Kidney (tissue), 13 donors: ENCODE measurements at regions not wholly inside any gene's neighbourhood (a gene's known extent, or its start where the extent isn't known, plus 50 kb on each side); places are given as distances from the start of the nearest gene placed in this dataset.
A peak's percentile ranks its signal among the peaks of the same experiment; 100 is the strongest.

Experiments
- DNase-seq, 5 donors: peaks; one replicate each; pipeline ENCODE4 v3.0.0-alpha.2; 2013 to 2020
- FAIRE-seq: peaks from 2 replicates; lab custom pipeline; 2012; peaks lifted over from hg19 to GRCh38; lab: Jason Lieb, UNC
- H3K27ac ChIP-seq, 2 donors: one replicate each; pipeline ENCODE4 v1.7.0; 2013; ENCODE audit warnings: low read depth in 2 of 2, low read length in 2 of 2, inconsistent platforms in 1 of 2
- H3K27me3 ChIP-seq: one replicate; pipeline ENCODE4 v1.7.1; 2013; ENCODE audit warnings: low read length, inconsistent platforms; ENCODE audit not compliant: control insufficient read depth, insufficient read depth
- H3K36me3 ChIP-seq, 3 donors: one replicate each; pipeline versions ENCODE4 v1.7.0 to v1.7.1; 2013; ENCODE audit warnings: low read length in 3 of 3, control low read depth in 1 of 3, inconsistent platforms in 1 of 3; ENCODE audit not compliant: insufficient read depth in 3 of 3, control insufficient read depth in 2 of 3
- H3K4me1 ChIP-seq, 3 donors: one replicate each; pipeline versions ENCODE4 v1.7.0 to v1.7.1; 2013; ENCODE audit warnings: low read length in 3 of 3, inconsistent platforms in 1 of 3, low read depth in 1 of 3; ENCODE audit not compliant: control insufficient read depth in 2 of 3, insufficient read depth in 2 of 3
- H3K4me3 ChIP-seq, 3 donors: one replicate each; pipeline versions ENCODE4 v1.7.0 to v1.8.1; 2013; ENCODE audit warnings: low read length in 3 of 3, control low read depth in 1 of 3, inconsistent platforms in 1 of 3
- H3K9ac ChIP-seq, 3 donors: one replicate each; pipeline versions ENCODE4 v1.7.0 to v1.7.1; 2013; ENCODE audit warnings: low read length in 3 of 3, control low read depth in 1 of 3, inconsistent platforms in 1 of 3
- H3K9me3 ChIP-seq, 3 donors: one replicate each; pipeline versions ENCODE4 v1.7.0 to v1.7.1; 2013; ENCODE audit warnings: low read length in 3 of 3, control low read depth in 1 of 3, inconsistent platforms in 1 of 3; ENCODE audit not compliant: control insufficient read depth in 2 of 3, insufficient read depth in 1 of 3
- intact Hi-C: fragments of 100-400 bp; cut with DNase I; formaldehyde crosslinking; loops from one replicate; pipeline ENCODE4 v1.11.1; 2022
- TF ChIP-seq, protein P1 (sequence below): IDR thresholded peaks from 3 replicates; pipeline ENCODE4 v1.5.1; 2012; ENCODE audit warnings: mild to moderate bottlenecking, moderate library complexity, borderline replicate concordance; ENCODE audit not compliant: insufficient read depth; ENCODE audit errors: extremely low read depth
- donor health status: control.
- donor health status: control.
- donor health status: control.
- donor health status: control.
- donor health status: control.
- donor health status: DM: yes; HTN: yes; CAD: no.
- donor health status: Normal renal cell carcinoma (clear cell type).

DNA sequence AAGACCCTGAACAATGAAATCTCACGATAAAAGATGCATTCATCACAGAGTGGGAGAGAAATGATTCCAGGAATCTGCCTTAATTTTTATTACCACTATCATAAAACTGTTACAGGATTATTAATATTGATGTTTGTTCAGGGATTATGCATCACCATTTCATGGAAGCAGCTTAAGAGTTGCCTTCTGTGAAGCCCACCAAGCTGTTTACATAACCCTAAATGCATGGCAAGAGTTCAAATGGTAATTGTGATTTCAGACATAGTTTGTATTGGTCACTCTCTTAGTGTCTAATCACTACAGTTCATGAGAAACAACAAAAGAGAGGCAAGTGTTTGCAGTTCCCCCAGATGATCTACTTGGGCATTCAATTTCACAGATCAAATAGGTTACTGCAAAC is 527.7 kb downstream of the RPS29 start:
- Histone ChIP-seq H3K9me3 (no peaks in the 10 kb centered on the region), H3K4me3 (no peak overlapping the region), H3K9ac (no peak overlapping the region), H3K27me3 (no peaks in the 10 kb centered on the region), H3K36me3 (no peaks in the 10 kb centered on the region), H3K4me1 (no peaks in the 10 kb centered on the region), H3K27ac (no peak overlapping the region)
- DNase-seq: peak in 2 of 5 donors; percentile 60 to 82
- intact Hi-C loops: no loop called here
- no peak for FAIRE-seq
- TF ChIP-seq, protein P1, sequence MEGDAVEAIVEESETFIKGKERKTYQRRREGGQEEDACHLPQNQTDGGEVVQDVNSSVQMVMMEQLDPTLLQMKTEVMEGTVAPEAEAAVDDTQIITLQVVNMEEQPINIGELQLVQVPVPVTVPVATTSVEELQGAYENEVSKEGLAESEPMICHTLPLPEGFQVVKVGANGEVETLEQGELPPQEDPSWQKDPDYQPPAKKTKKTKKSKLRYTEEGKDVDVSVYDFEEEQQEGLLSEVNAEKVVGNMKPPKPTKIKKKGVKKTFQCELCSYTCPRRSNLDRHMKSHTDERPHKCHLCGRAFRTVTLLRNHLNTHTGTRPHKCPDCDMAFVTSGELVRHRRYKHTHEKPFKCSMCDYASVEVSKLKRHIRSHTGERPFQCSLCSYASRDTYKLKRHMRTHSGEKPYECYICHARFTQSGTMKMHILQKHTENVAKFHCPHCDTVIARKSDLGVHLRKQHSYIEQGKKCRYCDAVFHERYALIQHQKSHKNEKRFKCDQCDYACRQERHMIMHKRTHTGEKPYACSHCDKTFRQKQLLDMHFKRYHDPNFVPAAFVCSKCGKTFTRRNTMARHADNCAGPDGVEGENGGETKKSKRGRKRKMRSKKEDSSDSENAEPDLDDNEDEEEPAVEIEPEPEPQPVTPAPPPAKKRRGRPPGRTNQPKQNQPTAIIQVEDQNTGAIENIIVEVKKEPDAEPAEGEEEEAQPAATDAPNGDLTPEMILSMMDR: no peak

DNA sequence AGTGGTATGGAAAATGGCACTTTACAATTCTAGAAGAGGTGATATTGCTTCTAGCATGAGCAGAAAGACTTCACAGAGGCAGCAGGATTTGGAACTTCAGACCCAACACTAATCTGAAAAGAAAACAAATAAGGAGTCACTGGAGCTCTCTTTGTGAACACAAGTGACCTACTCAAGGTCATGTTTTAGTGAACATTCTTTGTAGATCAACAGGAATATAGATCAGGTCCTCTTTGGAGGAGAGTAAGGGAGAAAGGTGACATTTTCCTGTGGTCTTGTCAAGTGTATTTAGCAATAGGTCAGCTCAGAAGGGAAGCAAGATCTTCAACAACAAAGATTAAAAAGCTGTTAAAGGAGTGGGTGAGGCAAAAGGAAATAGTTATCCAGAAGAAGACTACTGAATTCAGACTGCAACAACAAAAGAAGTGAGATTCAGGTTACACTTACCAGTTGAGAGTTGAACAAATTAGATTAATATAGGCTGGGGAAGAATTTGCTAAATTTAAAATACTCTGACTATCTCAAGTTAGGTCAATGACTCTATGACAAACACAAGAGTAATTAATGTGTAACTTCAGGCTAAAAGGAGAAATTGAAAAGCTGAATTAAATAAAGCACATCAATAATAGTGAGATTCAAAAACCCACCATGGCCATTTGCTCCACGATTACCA is 528.2 kb downstream of the RPS29 start:
- Histone ChIP-seq H3K9me3 (no peaks in the 10 kb centered on the region), H3K4me3 (no peak overlapping the region), H3K9ac (no peak overlapping the region), H3K27me3 (no peaks in the 10 kb centered on the region), H3K36me3 (no peaks in the 10 kb centered on the region), H3K27ac (no peak overlapping the region), H3K4me1 (no peaks in the 10 kb centered on the region)
- intact Hi-C loops: no loop called here
- FAIRE-seq (no peak), DNase-seq (no peak)
- TF ChIP-seq, protein P1: no peak

DNA sequence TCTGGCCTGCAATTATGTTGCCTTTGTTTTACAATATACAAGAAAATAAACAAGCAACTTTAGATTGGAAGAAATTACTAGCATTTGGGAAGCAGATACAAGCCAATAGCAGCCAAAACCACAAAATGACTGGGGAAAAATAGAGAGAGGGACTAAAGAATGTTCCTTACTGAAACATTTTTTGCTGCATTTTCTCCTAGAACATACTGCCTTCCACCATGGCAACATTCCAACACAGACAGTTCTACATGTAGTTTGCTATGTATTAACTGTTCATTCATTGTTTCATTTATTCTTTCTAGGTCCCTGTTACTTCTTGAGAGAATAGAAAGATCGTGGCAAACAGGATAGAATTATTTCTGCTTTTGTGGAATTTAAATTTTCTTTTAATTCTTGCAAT is 530.2 kb downstream of the RPS29 start:
- TF ChIP-seq, protein P1: no peak
- no peaks in the 10 kb centered on the region for H3K27me3 ChIP-seq
- no peak overlapping the region for H3K4me3 ChIP-seq
- no peaks in the 10 kb centered on the region for H3K9me3 ChIP-seq
- H3K27ac ChIP-seq: no peak overlapping the region
- no peak for FAIRE-seq
- no peaks in the 10 kb centered on the region for H3K4me1 ChIP-seq
- no peak for DNase-seq
- H3K36me3 ChIP-seq: no peaks in the 10 kb centered on the region
- no peak overlapping the region for H3K9ac ChIP-seq
- intact Hi-C loops: no loop called here

DNA sequence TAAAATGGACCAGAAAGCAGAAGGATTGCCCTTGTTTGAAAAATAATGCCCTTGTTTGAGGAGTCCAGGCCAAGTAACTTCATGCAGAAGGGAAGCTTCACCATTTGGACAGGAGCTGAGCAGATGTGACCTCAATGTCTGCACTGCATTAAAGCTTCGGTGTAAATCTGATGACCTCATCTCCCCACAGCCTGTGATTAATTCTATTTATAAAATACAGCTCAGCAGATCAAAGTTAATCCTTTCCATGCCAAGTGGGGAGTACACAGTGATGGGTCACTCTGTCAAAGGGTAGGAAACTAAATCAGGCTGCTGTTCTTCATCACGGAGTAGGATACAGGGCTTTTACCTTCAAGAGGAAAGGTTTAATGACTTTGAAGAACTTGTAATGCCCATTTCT is 533.7 kb downstream of the RPS29 start:
- TF ChIP-seq, protein P1: no peak
- Histone ChIP-seq H3K4me1 (no peaks in the 10 kb centered on the region), H3K9me3 (no peaks in the 10 kb centered on the region), H3K4me3 (no peak overlapping the region), H3K9ac (no peak overlapping the region), H3K36me3 (no peaks in the 10 kb centered on the region), H3K27ac (no peak overlapping the region), H3K27me3 (no peaks in the 10 kb centered on the region)
- DNase-seq (peak in 3 of 5 donors; percentile 15 to 79 (median 57)), FAIRE-seq (no peak)
- intact Hi-C loops: no loop called here
